ENCODE measurements at regions not wholly inside any gene's neighbourhood (a gene's known extent, or its start where the extent isn't known, plus 50 kb on each side); places are given as distances from the start of the nearest gene placed in this dataset.

GRCh38 chr7:81002421-81002820 lies 83.6 kb upstream of the SEMA3C start:
- no peak for FAIRE-seq
- TF ChIP-seq BACH1 (IDR thresholded peaks at IDR 0.05; ENCODE audit: low read length) (no peak), SP4 (IDR thresholded peaks at IDR 0.05; ENCODE audit: low read length) (no peak), KDM1A (IDR thresholded peaks at IDR 0.05; ENCODE audit: borderline replicate concordance, low read length) (no peak), CBX8 (IDR thresholded peaks at IDR 0.05; ENCODE audit: borderline replicate concordance, low read depth, low read length) (no peak), KDM5A (IDR thresholded peaks at IDR 0.05; ENCODE audit: low read length) (no peak), RNF2 (IDR thresholded peaks at IDR 0.05; ENCODE audit: borderline replicate concordance, low read depth, low read length, missing control alignments, poor library complexity, severe bottlenecking) (no peak), CTBP2 (IDR thresholded peaks at IDR 0.05; ENCODE audit: borderline replicate concordance, insufficient read depth, insufficient read length, low read length) (no peak), SIRT6 (IDR thresholded peaks at IDR 0.05; ENCODE audit: low read length) (no peak), RXRA (IDR thresholded peaks at IDR 0.05; ENCODE audit: insufficient read depth, low read depth, low read length) (no peak), TEAD4 (IDR thresholded peaks at IDR 0.05; ENCODE audit: low read depth, low read length) (no peak), SIX5 (IDR thresholded peaks at IDR 0.05; ENCODE audit: low read depth, low read length) (no peak), YY1 (IDR thresholded peaks at IDR 0.05; ENCODE audit: low read depth, low read length) (no peak), RBBP5 (IDR thresholded peaks at IDR 0.05; ENCODE audit: borderline replicate concordance, low read depth, low read length) (no peak), POLR2AphosphoS5 (IDR thresholded peaks at IDR 0.05; ENCODE audit: low read depth, low read length) (no peak), KDM4A (IDR thresholded peaks at IDR 0.05; ENCODE audit: low read depth, low read length, severe bottlenecking) (no peak)
- TF ChIP-seq, protein P1, sequence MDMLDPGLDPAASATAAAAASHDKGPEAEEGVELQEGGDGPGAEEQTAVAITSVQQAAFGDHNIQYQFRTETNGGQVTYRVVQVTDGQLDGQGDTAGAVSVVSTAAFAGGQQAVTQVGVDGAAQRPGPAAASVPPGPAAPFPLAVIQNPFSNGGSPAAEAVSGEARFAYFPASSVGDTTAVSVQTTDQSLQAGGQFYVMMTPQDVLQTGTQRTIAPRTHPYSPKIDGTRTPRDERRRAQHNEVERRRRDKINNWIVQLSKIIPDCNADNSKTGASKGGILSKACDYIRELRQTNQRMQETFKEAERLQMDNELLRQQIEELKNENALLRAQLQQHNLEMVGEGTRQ (IDR thresholded peaks at IDR 0.05; ENCODE audit: low read length): no peak

More at GRCh38 chr7:81002421-81002820, 83.6 kb upstream of the SEMA3C start:
- H2BK20ac ChIP-seq (ENCODE audit: low read length): no peak overlapping the region
- H2BK5ac ChIP-seq (ENCODE audit: low read depth, low read length): no peak overlapping the region
- DNase-seq (ENCODE audit: low read depth in 1 of 2, low spot score in 2 of 2): no peak
- no peaks in the 10 kb centered on the region for H3K9me3 ChIP-seq (ENCODE audit: insufficient read depth in 2 of 2, low read depth in 1 of 2, low read length in 1 of 2)
- no peaks in the 10 kb centered on the region for H3K79me2 ChIP-seq (ENCODE audit: control insufficient read depth in 1 of 2, insufficient read depth in 2 of 2, low read length in 2 of 2)
- no peak overlapping the region for H2AFZ ChIP-seq (ENCODE audit: low read length)
- POLR2A ChIA-PET (ENCODE audit: partially characterized antibody): no interaction called here
- no peaks in the 10 kb centered on the region for H3K23me2 ChIP-seq (ENCODE audit: low read depth, low read length)
- H3K36me3 ChIP-seq (ENCODE audit: control insufficient read depth in 2 of 4, insufficient read depth in 4 of 4, low read length in 3 of 4): no peaks in the 10 kb centered on the region
- no peak overlapping the region for H3K4me3 ChIP-seq (ENCODE audit: extremely low read depth in 1 of 4, insufficient read depth in 2 of 4, low read depth in 3 of 4, low read length in 4 of 4)
- no peaks in the 10 kb centered on the region for H3K79me1 ChIP-seq (ENCODE audit: low read depth, low read length)
- no peak overlapping the region for H3K4ac ChIP-seq (replicated peaks; ENCODE audit: insufficient read length, low read depth, low read length)
- no peaks in the 10 kb centered on the region for H4K20me1 ChIP-seq (replicated peaks in 1 of 2; ENCODE audit: control insufficient read depth in 1 of 2, insufficient read depth in 2 of 2, low read length in 2 of 2)
- H4K91ac ChIP-seq (replicated peaks; ENCODE audit: insufficient read length, low read length): no peak overlapping the region
- no peak overlapping the region for H4K8ac ChIP-seq (ENCODE audit: extremely low read depth, insufficient read depth, low read length)
- H2AK5ac ChIP-seq (ENCODE audit: low read depth, low read length): no peak overlapping the region
- H2BK12ac ChIP-seq (ENCODE audit: low read depth, low read length): no peak overlapping the region
- no peak overlapping the region for H3K9ac ChIP-seq (replicated peaks in 1 of 4; ENCODE audit: extremely low read depth in 1 of 4, low read depth in 3 of 4, low read length in 3 of 4)
- no peak overlapping the region for H3K23ac ChIP-seq (ENCODE audit: insufficient read length)
- no peak overlapping the region for H4K5ac ChIP-seq (ENCODE audit: insufficient read length, low read depth, low read length)
- CTCF ChIA-PET (ENCODE audit: partially characterized antibody): no interaction called here
- no peaks in the 10 kb centered on the region for H3K4me1 ChIP-seq (replicated peaks in 1 of 4; ENCODE audit: control insufficient read depth in 3 of 4, insufficient read depth in 4 of 4, low read length in 3 of 4)
- H3K27me3 ChIP-seq (replicated peaks in 1 of 4; ENCODE audit: control insufficient read depth in 3 of 4, extremely low read depth in 1 of 4, insufficient read depth in 3 of 4, low read length in 3 of 4): no peaks in the 10 kb centered on the region
- H2BK120ac ChIP-seq (replicated peaks; ENCODE audit: low read depth, low read length): no peak overlapping the region
- no peak overlapping the region for H2BK15ac ChIP-seq (ENCODE audit: low read length)
- H3K18ac ChIP-seq (ENCODE audit: extremely low read depth, low read length): no peak overlapping the region
- H3K14ac ChIP-seq (ENCODE audit: insufficient read length): no peak overlapping the region
- H3K4me2 ChIP-seq (ENCODE audit: insufficient read depth in 1 of 2, low read depth in 2 of 2, low read length in 2 of 2): no peak overlapping the region
- H3K27ac ChIP-seq (ENCODE audit: low read depth, low read length): no peak overlapping the region
- no peak overlapping the region for H3K56ac ChIP-seq (replicated peaks; ENCODE audit: insufficient read length, low read depth, low read length)
